HEK293 (cell line): ENCODE measurements at regions not wholly inside any gene's neighbourhood (a gene's known extent, or its start where the extent isn't known, plus 50 kb on each side); places are given as distances from the start of the nearest gene placed in this dataset.
"Not testable (repeated sequence)": the region's sequence is repeated elsewhere in the genome, so short reads cannot be mapped to it uniquely, and the experiment has no call there.

Experiments
- CTCF ChIA-PET: fragments of 350-600 bp; formaldehyde crosslinking; extraction: SDS; loops from one replicate; lab custom pipeline; 2021; ENCODE audit warnings: antibody characterized with exemption; lab: Yijun Ruan, JAX
- POLR2A ChIA-PET: fragments of 300-600 bp; formaldehyde crosslinking; extraction: SDS; loops from one replicate; lab custom pipeline; 2020; ENCODE audit warnings: antibody characterized with exemption, inconsistent platforms; lab: Yijun Ruan, JAX
- H3K27ac ChIP-seq: fragments of 200-500 bp; sonication (Bioruptor generic); 2 replicates; pipeline ENCODE4 v1.5.1; 2014; ENCODE audit warnings: low read depth, low read length, control low read depth, inconsistent platforms; ENCODE audit errors: extremely low read depth
- H3K36me3 ChIP-seq, 2 experiments: fragments of 200-500 bp in 1 of 2; sonication (Bioruptor generic) in 1 of 2; 1 replicate in 1 of 2; 2 replicates in 1 of 2; pipeline ENCODE4 v1.5.1; 2014 to 2017; ENCODE audit warnings: inconsistent platforms in 2 of 2, low read length in 2 of 2; ENCODE audit not compliant: control insufficient read depth in 2 of 2, insufficient read depth in 1 of 2
- H3K4me1 ChIP-seq: fragments of 200-500 bp; sonication (Bioruptor generic); 2 replicates; pipeline ENCODE4 v1.5.1; 2014; ENCODE audit warnings: mild to moderate bottlenecking, low read length, inconsistent platforms; ENCODE audit not compliant: control insufficient read depth, insufficient read depth
- H3K4me3 ChIP-seq: 2 replicates; pipeline ENCODE4 v1.5.1; 2011; ENCODE audit warnings: low read depth, mild to moderate bottlenecking, control low read depth, low read length, moderate library complexity
- H3K9me3 ChIP-seq: fragments of 200-500 bp; sonication (Bioruptor generic); 2 replicates; pipeline ENCODE4 v1.5.1; 2014; ENCODE audit warnings: low read depth, low read length, inconsistent platforms; ENCODE audit not compliant: control insufficient read depth, insufficient read depth
- AEBP2 ChIP-seq: fragments of 450-650 bp; formaldehyde crosslinking; IDR thresholded peaks from 2 replicates; pipeline ENCODE4 v1.5.1; 2016; ENCODE audit warnings: missing biosample characterization, missing genetic modification characterization, borderline replicate concordance
- GLIS1 ChIP-seq: fragments of 450-650 bp; formaldehyde crosslinking; IDR thresholded peaks from 2 replicates; pipeline ENCODE4 v1.5.1; 2016; ENCODE audit warnings: missing biosample characterization, missing genetic modification characterization
- KLF1 ChIP-seq: fragments of 450-650 bp; formaldehyde crosslinking; IDR thresholded peaks from 2 replicates; pipeline ENCODE4 v1.5.1; 2016; ENCODE audit warnings: missing biosample characterization, missing genetic modification characterization
- KLF16 ChIP-seq: fragments of 450-650 bp; formaldehyde crosslinking; IDR thresholded peaks from 2 replicates; pipeline ENCODE4 v1.5.1; 2017; ENCODE audit warnings: missing biosample characterization, missing genetic modification characterization
- PRDM6 ChIP-seq: fragments of 450-650 bp; formaldehyde crosslinking; IDR thresholded peaks from 2 replicates; pipeline ENCODE4 v1.5.1; 2017; ENCODE audit warnings: missing biosample characterization, missing genetic modification characterization
- SETDB1 ChIP-seq: IDR thresholded peaks from one replicate; pipeline ENCODE4 v1.6.1; 2017; ENCODE audit warnings: mild to moderate bottlenecking, low read length, moderate library complexity, mixed read lengths; ENCODE audit not compliant: insufficient read length
- SP7 ChIP-seq: fragments of 450-650 bp; formaldehyde crosslinking; IDR thresholded peaks from 2 replicates; pipeline ENCODE4 v1.5.1; 2016; ENCODE audit warnings: missing biosample characterization, missing genetic modification characterization
- ZBTB17 ChIP-seq: fragments of 450-650 bp; formaldehyde crosslinking; IDR thresholded peaks from 2 replicates; pipeline ENCODE4 v1.5.1; 2016; ENCODE audit warnings: missing biosample characterization, missing genetic modification characterization
- ZFHX2 ChIP-seq: fragments of 450-650 bp; formaldehyde crosslinking; conservative IDR thresholded peaks from 2 replicates; pipeline ENCODE4 v1.5.1; 2016; ENCODE audit warnings: missing biosample characterization, missing genetic modification characterization
- ZNF121 ChIP-seq: fragments of 450-650 bp; formaldehyde crosslinking; IDR thresholded peaks from 2 replicates; pipeline ENCODE4 v1.5.1; 2016; ENCODE audit warnings: missing biosample characterization, missing genetic modification characterization
- ZNF132 ChIP-seq: fragments of 450-650 bp; formaldehyde crosslinking; IDR thresholded peaks from 2 replicates; pipeline ENCODE4 v1.5.1; 2017; ENCODE audit warnings: missing biosample characterization, missing genetic modification characterization, borderline replicate concordance
- ZNF133 ChIP-seq: fragments of 450-650 bp; formaldehyde crosslinking; IDR thresholded peaks from 2 replicates; pipeline ENCODE4 v1.5.1; 2016; ENCODE audit warnings: missing biosample characterization, missing genetic modification characterization
- ZNF416 ChIP-seq: fragments of 450-650 bp; formaldehyde crosslinking; IDR thresholded peaks from 2 replicates; pipeline ENCODE4 v1.5.1; 2016; ENCODE audit warnings: missing biosample characterization, missing genetic modification characterization
- ZNF488 ChIP-seq: fragments of 450-650 bp; formaldehyde crosslinking; IDR thresholded peaks from 2 replicates; pipeline ENCODE4 v1.5.1; 2016; ENCODE audit warnings: missing biosample characterization, missing genetic modification characterization
- ZNF530 ChIP-seq: fragments of 450-650 bp; formaldehyde crosslinking; IDR thresholded peaks from 2 replicates; pipeline ENCODE4 v1.5.1; 2016; ENCODE audit warnings: low read depth, missing biosample characterization, missing genetic modification characterization
- ZNF560 ChIP-seq: fragments of 450-650 bp; formaldehyde crosslinking; IDR thresholded peaks from 2 replicates; pipeline ENCODE4 v1.5.1; 2017; ENCODE audit warnings: missing biosample characterization, missing genetic modification characterization, borderline replicate concordance
- ZNF571 ChIP-seq: fragments of 450-650 bp; formaldehyde crosslinking; IDR thresholded peaks from 2 replicates; pipeline ENCODE4 v1.5.0; 2017; ENCODE audit warnings: missing biosample characterization, missing genetic modification characterization
- ZNF600 ChIP-seq: fragments of 450-650 bp; formaldehyde crosslinking; IDR thresholded peaks from 2 replicates; pipeline ENCODE4 v1.5.1; 2016; ENCODE audit warnings: missing biosample characterization, missing genetic modification characterization
- ZNF621 ChIP-seq: fragments of 450-650 bp; formaldehyde crosslinking; IDR thresholded peaks from 2 replicates; pipeline ENCODE4 v1.5.1; 2017; ENCODE audit warnings: missing biosample characterization, missing genetic modification characterization
- ZNF660 ChIP-seq: fragments of 450-650 bp; IDR thresholded peaks from 2 replicates; pipeline ENCODE4 v1.5.1; 2018; ENCODE audit warnings: missing biosample characterization, mild to moderate bottlenecking, missing genetic modification characterization
- ZNF670 ChIP-seq: fragments of 450-650 bp; formaldehyde crosslinking; IDR thresholded peaks from 2 replicates; pipeline ENCODE4 v1.5.1; 2016; ENCODE audit warnings: missing biosample characterization, missing genetic modification characterization, low read depth
- ZNF677 ChIP-seq: fragments of 450-650 bp; IDR thresholded peaks from 2 replicates; pipeline ENCODE4 v1.5.0; 2018; ENCODE audit warnings: missing biosample characterization, mild to moderate bottlenecking, missing genetic modification characterization, moderate library complexity
- ZNF747 ChIP-seq: fragments of 450-650 bp; formaldehyde crosslinking; IDR thresholded peaks from 2 replicates; pipeline ENCODE4 v1.5.1; 2016; ENCODE audit warnings: missing biosample characterization, missing genetic modification characterization
- ZNF776 ChIP-seq: fragments of 450-650 bp; formaldehyde crosslinking; IDR thresholded peaks from 2 replicates; pipeline ENCODE4 v1.5.0; 2017; ENCODE audit warnings: missing biosample characterization, missing genetic modification characterization, borderline replicate concordance
- TF ChIP-seq, protein P1 (sequence below): fragments of 450-650 bp; formaldehyde crosslinking; IDR thresholded peaks from 2 replicates; pipeline ENCODE4 v1.5.1; 2016; ENCODE audit warnings: missing biosample characterization, missing genetic modification characterization

DNA sequence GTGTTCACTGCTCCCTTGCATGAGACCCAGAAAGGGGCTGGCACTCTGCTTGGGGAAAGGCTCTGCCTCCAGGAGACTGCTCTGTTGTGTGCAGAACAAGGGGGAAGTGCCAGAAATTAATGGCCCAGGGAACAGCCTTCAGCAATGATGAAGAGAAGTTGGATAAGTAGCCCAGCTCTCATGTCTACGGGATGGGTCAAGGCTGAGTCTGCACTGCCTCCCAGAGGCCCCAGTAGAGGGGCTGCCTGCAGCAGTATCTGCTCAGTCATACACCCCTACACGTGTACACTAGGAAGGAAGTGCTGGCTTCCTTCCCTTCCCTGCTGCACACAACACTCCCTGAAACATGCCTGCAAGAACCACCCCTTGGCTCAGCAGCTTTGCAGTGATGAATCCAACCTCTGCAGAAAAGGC, 54.6 kb upstream of the URI1 start (continued):
- TF ChIP-seq PRDM6, result no peak
- TF ChIP-seq ZNF600 (tag by site-specific recombination), result peak; percentile 23; the same call in 1 of the 2 replicates
- no peak for TF ChIP-seq KLF1 (tag by site-specific recombination)
- TF ChIP-seq ZNF416 (tag by site-specific recombination), result no peak
- TF ChIP-seq ZNF621, result no peak
- TF ChIP-seq ZNF670 (tag by site-specific recombination), result no peak
- TF ChIP-seq AEBP2 (tag by site-specific recombination), result no peak
- no peak for TF ChIP-seq ZNF677 (tag by site-specific recombination)
- TF ChIP-seq KLF16, result no peak
- no peak for TF ChIP-seq ZNF488
- no peak for TF ChIP-seq ZNF530
- no peak for TF ChIP-seq SETDB1
- TF ChIP-seq ZNF660, result no peak
- TF ChIP-seq ZNF571 (tag by site-specific recombination), result no peak

GRCh38 chr19:29888047-29888446, 54.0 kb upstream of the URI1 start:
- POLR2A ChIA-PET, result interaction anchor here (0.7 kb wide), 1 partner anchor 594 kb away, joined by 4 read pairs; no protein-coding TSS in a partner anchor
- not testable (repeated sequence) for H3K27ac ChIP-seq, H3K4me1 ChIP-seq, H3K9me3 ChIP-seq, H3K36me3 ChIP-seq, H3K4me3 ChIP-seq
- CTCF ChIA-PET, result interaction anchor here (0.6 to 3.2 kb wide), 5 partner anchors 15 to 159 kb away, joined by 3 to 13 read pairs (median 5); no protein-coding TSS in a partner anchor
- peak; percentile 98 for TF ChIP-seq ZNF121 (tag by site-specific recombination)

GRCh38 chr19:29889702-29890101, 52.3 kb upstream of the URI1 start:
- Histone ChIP-seq H3K9me3 (no peaks in the 10 kb centered on the region), H3K36me3 (no peaks in the 10 kb centered on the region), H3K4me1 (no peaks in the 10 kb centered on the region), H3K27ac (no peak overlapping the region), H3K4me3 (no peak overlapping the region)
- TF ChIP-seq ZNF560 (tag by site-specific recombination) (no peak), GLIS1 (tag by site-specific recombination) (peak; percentile 26; the same call in 1 of the 2 replicates)
- ChIA-PET CTCF (no interaction called here), POLR2A (no interaction called here)

GRCh38 chr19:29890392-29890791, 51.6 kb upstream of the URI1 start:
- no peaks in the 10 kb centered on the region for H3K9me3 ChIP-seq
- no peaks in the 10 kb centered on the region for H3K36me3 ChIP-seq
- H3K27ac ChIP-seq, result no peak overlapping the region
- ChIA-PET POLR2A (no interaction called here), CTCF (interaction anchor here (0.6 kb wide), 1 partner anchor 1565 kb away, joined by 4 read pairs; no protein-coding TSS in a partner anchor)
- no peaks in the 10 kb centered on the region for H3K4me1 ChIP-seq
- H3K4me3 ChIP-seq, result no peak overlapping the region
- TF ChIP-seq, protein P1, sequence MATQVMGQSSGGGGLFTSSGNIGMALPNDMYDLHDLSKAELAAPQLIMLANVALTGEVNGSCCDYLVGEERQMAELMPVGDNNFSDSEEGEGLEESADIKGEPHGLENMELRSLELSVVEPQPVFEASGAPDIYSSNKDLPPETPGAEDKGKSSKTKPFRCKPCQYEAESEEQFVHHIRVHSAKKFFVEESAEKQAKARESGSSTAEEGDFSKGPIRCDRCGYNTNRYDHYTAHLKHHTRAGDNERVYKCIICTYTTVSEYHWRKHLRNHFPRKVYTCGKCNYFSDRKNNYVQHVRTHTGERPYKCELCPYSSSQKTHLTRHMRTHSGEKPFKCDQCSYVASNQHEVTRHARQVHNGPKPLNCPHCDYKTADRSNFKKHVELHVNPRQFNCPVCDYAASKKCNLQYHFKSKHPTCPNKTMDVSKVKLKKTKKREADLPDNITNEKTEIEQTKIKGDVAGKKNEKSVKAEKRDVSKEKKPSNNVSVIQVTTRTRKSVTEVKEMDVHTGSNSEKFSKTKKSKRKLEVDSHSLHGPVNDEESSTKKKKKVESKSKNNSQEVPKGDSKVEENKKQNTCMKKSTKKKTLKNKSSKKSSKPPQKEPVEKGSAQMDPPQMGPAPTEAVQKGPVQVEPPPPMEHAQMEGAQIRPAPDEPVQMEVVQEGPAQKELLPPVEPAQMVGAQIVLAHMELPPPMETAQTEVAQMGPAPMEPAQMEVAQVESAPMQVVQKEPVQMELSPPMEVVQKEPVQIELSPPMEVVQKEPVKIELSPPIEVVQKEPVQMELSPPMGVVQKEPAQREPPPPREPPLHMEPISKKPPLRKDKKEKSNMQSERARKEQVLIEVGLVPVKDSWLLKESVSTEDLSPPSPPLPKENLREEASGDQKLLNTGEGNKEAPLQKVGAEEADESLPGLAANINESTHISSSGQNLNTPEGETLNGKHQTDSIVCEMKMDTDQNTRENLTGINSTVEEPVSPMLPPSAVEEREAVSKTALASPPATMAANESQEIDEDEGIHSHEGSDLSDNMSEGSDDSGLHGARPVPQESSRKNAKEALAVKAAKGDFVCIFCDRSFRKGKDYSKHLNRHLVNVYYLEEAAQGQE, result 0 out of 2 replicates have a peak, but pooled peaks have one; percentile 1
- TF ChIP-seq ZNF747 (tag by site-specific recombination), result no peak
- peak; percentile 100 for TF ChIP-seq ZBTB17 (tag by site-specific recombination)
- TF ChIP-seq ZNF133 (tag by site-specific recombination), result peak; percentile 25; the same call in 1 of the 2 replicates
- TF ChIP-seq ZNF132 (tag by site-specific recombination), result no peak
- TF ChIP-seq ZNF776, result no peak
- TF ChIP-seq ZFHX2 (tag by site-specific recombination), result peak; percentile 63
- no peak for TF ChIP-seq SP7 (tag by site-specific recombination)
